ENCODE measurements at regions not wholly inside any gene's neighbourhood (a gene's known extent, or its start where the extent isn't known, plus 50 kb on each side); places are given as distances from the start of the nearest gene placed in this dataset.
A peak's percentile ranks its signal among the peaks of the same experiment; 100 is the strongest.

DNA sequence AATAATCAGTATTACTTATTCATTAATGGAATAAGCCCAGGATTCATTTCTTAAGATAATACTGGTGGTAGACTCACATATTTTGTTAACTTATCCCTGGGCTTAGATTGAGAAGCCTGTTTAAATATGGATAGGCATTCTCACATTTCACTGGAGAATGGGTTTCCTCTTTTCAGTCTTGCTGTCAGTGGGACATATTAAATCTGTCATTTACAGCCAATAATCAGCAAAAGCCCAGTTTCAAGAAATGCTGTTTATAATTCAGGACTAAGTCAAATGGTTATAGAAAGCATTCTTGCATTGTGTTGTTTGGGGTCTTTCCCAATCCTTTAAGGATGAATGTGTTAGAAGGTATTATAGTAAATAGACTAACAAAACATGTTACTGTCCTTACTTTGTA is 143.7 kb upstream of the NAALADL2 start:
- no peak for DNase-seq (ENCODE audit: missing footprints)
- no peak for ATAC-seq
- intact Hi-C loops (cut with DNase I) = no loop called here

DNA sequence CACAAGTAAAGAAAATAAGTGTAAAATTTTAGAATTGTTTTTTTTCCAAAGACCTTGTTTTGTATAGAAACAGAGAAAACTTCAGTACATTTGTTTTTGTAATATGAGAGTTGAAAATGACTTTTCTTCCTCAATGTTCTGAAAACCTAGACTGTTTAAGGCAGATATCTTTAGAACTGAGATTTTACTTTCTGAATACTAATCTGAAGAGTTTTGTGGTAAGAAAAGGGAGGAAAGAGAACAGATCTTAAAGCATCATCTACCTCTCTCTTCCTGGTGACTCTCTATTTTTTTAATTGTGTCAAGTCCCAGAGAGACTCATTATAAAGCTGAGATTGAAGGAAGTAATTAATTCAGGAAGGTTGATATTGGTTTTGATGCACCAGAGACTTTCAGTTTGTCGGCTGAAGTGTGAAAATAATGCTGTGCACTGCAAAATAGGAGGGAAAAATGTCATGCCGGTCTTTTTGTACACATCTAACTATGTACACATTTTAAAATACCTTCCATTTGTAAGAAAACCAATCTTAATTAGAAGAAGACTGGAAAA is 142.1 kb upstream of the NAALADL2 start:
- no peak for ATAC-seq
- no peak for DNase-seq (ENCODE audit: missing footprints)
- intact Hi-C loops (cut with DNase I) = no loop called here

DNA sequence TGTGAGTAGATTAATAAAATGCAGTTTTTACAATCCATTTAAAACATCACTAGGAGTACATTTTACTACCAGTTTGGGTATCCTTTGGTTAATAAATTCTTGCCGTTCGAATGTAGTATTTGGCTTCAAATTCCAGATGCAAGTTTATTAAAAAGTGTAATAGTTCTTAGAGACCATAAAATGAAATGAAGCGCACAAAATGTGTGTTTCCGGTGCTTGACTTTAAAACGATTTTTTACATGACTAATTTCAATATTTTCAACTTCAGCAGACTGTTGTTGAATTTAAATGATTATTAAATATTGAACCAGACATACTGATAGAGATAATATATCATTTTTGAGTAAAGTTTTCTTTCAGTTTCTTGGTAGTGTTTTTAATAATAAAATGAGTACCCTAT is 138.4 kb upstream of the NAALADL2 start:
- no peak for ATAC-seq
- intact Hi-C loops (cut with DNase I) = no loop called here

DNA sequence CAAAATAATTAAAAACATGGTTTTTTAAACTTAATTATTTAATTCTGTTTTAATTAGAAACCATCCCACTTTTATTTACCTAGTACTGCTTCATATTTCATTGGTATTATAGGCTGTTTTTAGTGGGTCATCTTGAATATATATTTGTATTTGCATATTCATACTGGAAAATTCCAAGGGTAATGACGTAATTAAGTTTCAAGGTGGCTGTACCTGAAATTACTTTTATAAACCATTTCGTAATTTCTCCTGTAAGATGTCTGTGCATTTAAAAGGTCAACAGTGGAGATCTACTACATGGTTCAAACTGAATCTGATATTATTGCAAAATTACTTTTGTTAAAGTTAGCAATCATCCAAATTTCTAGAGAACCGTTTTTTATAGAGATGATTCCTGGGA is 133.8 kb upstream of the NAALADL2 start:
- ATAC-seq = no peak
- intact Hi-C loops (cut with DNase I) = no loop called here
- no peak for DNase-seq (ENCODE audit: missing footprints)

More for the DNA sequence above, 138.4 kb upstream of the NAALADL2 start:
- no peak for DNase-seq (ENCODE audit: missing footprints)

DNA sequence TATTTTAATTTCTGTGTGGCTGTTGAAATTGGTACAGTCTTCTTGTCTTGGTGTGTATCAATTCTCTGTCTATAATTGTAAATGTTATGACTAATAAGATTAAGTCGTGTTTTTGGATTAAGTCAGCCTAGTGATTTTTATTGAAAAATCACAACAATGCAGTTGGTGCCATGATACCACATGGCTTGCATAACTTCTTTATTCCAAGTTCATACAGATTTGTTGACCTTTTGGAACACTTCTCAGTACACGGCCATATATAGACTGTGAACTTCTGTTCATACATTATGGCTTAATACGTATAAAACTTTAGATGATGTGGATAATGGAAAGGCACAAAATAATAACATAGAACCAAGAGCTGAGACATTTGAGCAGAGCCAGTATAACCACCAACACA is 121.2 kb upstream of the NAALADL2 start:
- intact Hi-C loops (cut with DNase I) = no loop called here
- DNase-seq (ENCODE audit: missing footprints) = no peak

DNA sequence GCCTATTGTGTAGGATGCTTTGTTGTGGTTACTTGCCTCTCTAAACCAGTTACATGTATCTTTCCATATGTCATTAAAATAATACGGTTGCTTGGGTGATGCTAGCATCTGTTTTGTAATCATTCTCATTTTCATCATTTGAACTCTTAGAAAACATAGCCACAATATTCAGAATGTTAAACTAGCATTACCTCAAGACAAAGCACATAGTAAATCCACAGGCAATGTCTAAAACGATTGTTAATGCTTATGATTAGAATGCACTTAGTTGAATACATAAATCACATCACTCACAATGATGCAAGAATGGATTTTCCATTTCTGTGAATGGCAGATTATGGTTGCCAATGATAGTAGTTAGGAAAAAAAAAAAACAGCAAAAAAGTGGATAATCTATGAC is 110.0 kb upstream of the NAALADL2 start:
- intact Hi-C loops (cut with DNase I) = no loop called here
- DNase-seq (ENCODE audit: missing footprints) = no peak
- ATAC-seq = no peak

More for the DNA sequence above, 121.2 kb upstream of the NAALADL2 start:
- ATAC-seq = no peak

DNA sequence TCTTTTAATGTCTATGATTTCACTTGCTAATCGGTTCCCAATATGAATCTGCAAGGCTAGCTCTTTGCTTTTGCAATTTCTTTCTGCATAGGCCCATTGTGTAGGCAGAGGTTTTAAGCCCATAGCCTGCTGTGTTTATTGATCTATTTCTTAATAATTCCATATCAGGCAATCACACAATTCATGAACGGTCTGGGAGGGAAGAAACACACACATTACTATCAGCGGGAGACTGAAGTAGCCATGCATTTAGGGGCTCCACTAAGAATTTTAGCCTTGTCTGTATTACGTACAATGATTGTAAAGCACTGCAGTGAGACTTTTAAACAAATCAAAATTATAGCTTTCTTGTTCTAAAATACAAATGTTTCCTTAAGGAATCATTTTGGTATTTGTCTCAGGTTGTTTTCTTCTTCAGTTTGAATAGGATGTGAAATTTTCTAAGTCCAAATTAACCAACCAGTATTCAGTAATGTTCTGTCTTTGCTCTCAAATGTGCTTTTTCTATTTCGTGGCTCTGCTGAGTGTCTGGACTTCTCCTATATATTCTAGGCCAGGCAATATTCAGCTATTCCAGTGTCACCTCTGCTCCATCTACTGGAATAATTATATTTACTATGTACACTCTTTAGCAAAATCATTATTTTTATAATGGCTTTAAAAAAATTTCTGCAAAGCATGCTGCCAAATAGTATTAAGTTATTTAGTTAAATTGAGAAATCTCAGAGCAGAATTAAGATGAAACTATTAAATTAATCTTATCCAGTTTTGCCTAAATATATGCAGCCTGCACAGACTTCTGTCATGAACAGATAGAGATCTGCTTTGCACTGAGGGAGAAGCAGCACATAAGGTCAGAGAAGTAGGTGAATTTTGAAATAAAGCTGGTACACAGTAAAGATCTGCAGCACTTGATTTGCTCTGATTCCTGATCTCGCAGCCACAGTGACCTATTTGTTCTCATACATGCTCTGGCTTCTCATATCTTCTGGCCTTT is 103.0 kb upstream of the NAALADL2 start:
- no peak for DNase-seq (ENCODE audit: missing footprints)
- no peak for ATAC-seq
- intact Hi-C loops (cut with DNase I) = no loop called here

DNA sequence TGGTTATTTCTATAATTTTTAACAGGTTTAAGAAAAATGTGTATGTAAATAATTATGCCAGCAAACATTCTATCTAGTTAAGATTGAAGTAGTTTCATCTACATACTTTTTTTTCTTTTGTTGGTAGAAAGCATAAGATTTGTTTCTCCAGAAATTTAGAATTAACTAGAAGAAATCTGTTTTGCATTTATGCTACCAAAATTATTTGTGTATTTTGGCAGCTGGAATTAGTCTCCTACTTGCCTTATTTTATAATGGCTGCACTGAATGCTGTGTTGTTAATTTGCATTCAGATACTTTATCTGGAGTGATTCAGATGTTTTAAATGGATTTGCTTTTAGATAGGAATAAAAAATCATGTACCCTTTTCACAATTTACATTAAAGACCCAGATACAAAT is 100.2 kb upstream of the NAALADL2 start:
- DNase-seq (ENCODE audit: missing footprints) = no peak
- intact Hi-C loops (cut with DNase I) = no loop called here
- no peak for ATAC-seq

DNA sequence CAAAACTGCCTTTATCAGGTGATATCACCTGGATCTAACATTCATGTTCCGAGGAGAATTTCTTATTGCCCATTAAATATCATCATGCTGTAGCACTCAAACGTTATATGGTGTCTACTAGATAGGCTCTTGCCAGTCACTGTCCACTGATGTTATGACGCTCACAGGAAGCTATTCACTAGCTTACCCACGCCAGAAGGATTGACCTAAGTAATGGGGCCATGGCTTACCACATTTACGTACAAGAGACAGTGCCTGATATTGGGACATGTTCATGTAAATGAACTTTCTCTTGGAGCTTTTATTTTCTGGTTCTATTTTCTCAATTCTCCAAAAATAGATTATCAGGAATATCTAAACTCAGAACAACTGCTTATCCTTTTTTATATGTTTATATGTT is 91.7 kb upstream of the NAALADL2 start:
- no peak for DNase-seq (ENCODE audit: missing footprints)
- intact Hi-C loops (cut with DNase I) = no loop called here
- ATAC-seq = no peak

DNA sequence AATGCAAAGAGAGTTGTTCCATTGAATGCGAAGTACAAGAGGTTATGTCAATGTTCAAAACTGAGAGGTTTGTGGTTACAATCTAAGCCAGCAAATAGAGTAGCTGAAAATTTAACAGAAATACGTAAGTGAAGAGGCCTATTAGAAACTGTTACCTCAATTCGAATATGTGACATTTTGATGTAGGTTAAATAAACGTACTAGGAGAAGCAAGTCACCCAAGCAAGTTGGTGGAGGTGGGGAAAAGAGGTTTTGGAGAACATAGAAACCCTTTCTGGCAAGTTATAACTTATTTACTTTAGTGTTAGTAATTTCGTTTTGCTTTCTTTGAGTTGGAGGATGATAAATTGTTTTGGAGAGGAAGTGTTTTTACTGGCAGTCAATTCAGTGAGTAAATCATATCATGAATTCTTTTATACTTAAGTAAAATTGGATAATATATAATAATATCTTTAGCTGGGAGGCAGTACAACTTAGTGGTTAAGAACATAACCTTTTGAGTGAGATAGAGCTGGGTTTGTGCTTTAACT is 91.2 kb upstream of the NAALADL2 start:
- intact Hi-C loops (cut with DNase I) = no loop called here

DNA sequence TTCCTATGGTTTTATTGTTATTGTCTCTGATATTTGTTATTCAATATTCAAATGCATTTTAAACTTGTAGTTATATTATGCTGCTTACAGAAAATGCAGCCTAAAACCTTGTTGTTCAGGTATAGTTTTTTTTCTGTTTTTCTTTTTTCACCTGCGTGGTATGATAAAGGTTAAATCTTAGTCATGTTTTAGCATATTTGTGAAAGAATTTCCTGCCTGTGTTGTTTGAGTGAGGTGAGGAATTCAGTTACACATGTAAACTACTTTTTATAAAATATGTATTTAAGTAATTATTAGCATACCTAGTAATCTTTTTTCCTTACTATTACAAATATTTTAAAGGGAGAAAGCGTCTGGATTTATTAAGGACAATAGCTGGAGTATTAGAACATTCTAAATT is 90.0 kb upstream of the NAALADL2 start:
- intact Hi-C loops (cut with DNase I) = no loop called here
- ATAC-seq = no peak
- DNase-seq (ENCODE audit: missing footprints) = no peak

More for the DNA sequence above, 91.2 kb upstream of the NAALADL2 start:
- DNase-seq (ENCODE audit: missing footprints) = no peak
- ATAC-seq = no peak

DNA sequence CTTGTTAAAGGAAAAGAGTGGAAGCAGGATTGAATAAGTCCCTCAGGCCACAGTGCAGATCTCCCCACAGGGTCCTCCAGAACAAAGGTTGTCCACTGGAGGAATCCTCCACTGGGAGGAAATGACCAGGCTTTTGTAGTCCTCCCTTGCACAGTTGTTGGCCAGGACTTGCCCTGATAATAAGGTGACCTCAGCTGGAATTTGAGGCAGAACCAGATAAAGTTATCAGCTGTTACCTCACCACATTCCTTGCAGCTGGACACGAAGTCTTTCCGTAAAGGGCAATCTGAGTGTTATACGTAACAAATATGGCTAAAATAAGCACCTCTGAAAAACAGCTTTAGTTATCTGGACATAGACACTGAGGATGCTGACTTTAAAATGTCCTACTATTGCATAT is 83.5 kb upstream of the NAALADL2 start:
- intact Hi-C loops (cut with DNase I) = no loop called here
- DNase-seq (ENCODE audit: missing footprints) = no peak
- ATAC-seq = peak; percentile 88

DNA sequence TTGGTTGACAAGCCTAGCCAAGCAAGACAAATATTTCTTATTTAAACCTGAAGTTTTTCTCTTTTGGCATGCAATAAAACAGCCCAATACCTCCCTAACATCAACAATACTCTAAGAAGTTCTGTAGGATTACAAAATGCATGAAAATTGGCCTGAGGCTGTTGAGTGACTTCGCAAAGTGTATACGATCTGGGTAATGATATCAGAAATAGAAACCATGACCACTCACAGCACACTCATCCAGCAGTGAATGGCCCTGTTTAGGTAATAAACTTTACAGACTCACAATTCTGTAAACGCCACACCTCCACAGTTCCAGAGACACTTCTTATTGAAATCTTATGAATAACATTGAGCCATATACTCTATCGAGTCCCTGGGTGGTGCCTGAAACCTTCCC is 83.0 kb upstream of the NAALADL2 start:
- intact Hi-C loops (cut with DNase I) = no loop called here
- ATAC-seq (no peak), DNase-seq (ENCODE audit: missing footprints) (no peak)

DNA sequence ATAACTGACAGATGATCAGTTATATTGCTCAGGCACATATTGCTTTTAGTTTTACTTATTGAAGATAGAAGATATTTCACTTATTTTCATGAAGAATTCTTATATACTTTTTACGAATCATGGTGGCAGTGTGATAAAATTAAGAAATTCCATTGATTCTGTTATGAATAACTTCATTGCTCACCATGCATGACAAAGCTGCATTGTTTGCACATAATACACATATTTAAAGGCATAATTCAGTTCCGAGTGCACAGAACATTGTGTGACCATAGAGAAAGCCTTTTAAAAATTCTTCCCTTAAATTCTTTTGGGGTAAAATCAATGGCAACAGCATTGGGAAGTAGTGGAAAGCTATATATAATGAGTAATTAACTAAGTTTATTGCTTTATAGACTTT is 82.5 kb upstream of the NAALADL2 start:
- DNase-seq (ENCODE audit: missing footprints) = no peak
- ATAC-seq = no peak
- intact Hi-C loops (cut with DNase I) = no loop called here

DNA sequence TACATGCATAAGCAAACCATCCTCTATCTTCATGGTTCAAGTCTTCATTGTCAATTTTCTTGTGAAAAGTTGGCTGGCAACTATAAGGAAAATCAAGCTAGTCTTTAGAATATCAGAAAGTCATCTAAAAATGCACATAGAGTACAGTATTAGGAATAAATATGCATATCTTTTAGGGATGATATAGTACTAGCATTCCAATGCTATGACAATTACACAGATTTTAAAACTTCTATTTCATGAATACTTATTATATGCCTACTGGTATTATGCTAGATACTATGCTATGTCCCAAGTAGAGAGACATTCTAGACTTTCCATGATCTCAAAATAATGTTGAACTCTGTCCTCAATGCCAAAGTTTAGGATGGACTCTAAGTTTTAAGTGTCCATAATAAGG is 81.3 kb upstream of the NAALADL2 start:
- DNase-seq (ENCODE audit: missing footprints) = no peak
- no peak for ATAC-seq
- intact Hi-C loops (cut with DNase I) = no loop called here

DNA sequence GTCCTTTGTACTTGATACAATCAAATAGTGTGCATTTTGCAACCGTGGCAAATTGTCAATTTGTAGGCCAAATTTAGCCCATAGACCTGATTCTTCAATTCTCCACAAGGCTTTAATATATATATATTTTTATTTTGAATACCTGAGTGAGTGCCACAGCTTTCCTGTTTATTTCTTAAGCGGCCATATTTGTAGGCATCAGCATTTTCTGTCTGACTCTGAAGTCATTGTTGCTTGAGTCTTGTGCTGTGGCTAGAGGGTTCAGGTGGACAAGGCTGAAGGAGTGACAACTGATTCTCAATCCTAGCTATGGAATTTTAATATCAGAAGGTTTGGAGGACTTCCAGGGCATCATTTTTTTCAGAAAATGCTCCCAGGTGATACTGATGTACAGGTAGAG is 75.6 kb upstream of the NAALADL2 start:
- ATAC-seq (no peak), DNase-seq (ENCODE audit: missing footprints) (no peak)
- intact Hi-C loops (cut with DNase I) = no loop called here

DNA sequence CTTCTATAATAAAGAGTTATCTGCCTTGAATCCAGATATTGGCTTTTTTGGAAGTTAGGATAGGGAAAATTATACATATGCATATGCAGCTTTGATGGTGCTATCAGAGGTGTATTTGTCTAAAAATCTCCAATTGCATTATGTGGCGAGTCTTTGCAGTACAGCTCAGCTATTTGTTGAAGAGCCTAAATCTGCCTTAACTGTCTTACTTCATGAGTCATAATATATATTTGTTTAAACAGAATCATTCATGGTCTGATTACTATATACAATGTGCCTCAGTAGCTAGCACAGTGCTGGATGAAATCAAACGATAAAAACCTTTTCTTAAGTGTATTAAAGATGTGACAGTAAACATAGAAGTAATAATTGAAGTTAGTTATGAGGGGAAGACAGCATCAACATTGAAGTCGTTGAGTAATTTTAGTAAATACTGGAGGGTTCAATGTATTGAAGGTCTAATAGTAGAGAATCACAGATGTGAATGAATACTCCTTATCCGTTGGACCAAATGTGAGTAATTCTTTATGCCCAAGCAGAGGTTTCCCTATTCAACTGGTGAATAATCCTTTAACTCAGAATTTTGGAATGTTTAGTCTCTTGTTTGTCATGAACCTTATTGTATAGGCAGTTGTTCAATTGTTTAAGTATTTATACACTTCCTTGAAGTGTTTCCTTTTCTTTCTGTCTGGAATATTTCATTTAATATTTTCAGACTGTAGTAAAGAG is 74.8 kb upstream of the NAALADL2 start:
- no peak for ATAC-seq
- intact Hi-C loops (cut with DNase I) = no loop called here
- no peak for DNase-seq (ENCODE audit: missing footprints)

DNA sequence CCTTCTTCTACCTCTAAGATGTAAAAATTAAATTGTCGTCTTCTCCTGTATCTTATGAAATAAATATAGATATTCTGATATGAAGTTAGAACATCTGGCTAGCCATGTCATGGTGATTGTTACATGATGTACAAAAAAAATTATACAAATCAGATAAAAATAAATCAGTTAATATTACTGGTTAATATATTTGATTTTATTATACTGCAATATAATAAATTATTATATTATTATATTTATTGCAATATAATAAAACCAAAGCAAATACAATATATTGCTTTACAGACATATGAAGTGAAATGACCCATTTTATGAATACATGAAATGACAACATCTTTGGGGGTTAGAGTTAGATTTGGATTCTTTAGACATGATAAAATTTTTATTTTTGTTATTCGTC is 72.3 kb upstream of the NAALADL2 start:
- no peak for DNase-seq (ENCODE audit: missing footprints)
- no peak for ATAC-seq
- intact Hi-C loops (cut with DNase I) = no loop called here

DNA sequence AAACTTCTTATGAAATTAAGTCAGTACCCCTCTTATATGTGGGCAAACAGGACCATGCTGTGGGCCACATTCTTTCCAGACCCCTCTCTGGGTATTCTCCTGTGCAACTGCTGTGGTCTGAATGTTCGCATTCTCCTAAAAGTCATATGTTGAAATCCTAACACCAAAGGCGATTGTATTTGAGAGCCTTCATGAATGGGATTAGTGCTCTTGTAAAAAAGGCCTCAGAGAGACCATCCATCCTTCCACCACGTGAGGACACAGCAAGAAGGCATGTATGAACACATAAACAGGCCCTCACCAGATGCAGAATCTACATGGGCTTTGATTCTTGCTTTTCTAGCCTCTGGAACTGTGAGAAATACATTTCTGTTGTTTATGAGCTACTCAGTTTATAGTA is 68.0 kb upstream of the NAALADL2 start:
- no peak for DNase-seq (ENCODE audit: missing footprints)
- intact Hi-C loops (cut with DNase I) = no loop called here

DNA sequence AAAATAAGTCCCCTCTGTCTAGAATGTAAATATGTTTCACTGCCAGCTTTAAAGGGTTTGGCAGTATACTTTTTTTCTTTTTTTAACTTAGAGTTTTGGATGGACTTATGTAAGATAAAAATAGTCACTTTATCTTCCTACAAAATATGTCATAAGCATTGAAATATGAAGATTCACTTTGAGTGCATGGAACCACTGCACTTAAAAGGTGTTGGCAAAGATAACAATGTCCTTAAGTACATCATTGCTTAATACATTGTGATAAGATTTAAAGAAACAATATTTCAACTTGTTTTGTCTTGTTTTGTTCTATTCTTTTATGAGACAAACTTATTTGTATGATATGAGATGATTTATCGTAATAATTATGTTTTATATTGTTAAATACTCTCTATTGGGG is 66.3 kb upstream of the NAALADL2 start:
- no peak for DNase-seq (ENCODE audit: missing footprints)
- ATAC-seq = no peak
- intact Hi-C loops (cut with DNase I) = no loop called here

More for the DNA sequence above, 68.0 kb upstream of the NAALADL2 start:
- no peak for ATAC-seq
